ENCODE measurements at regions not wholly inside any gene's neighbourhood (a gene's known extent, or its start where the extent isn't known, plus 50 kb on each side); places are given as distances from the start of the nearest gene placed in this dataset.

- H3K4me3 ChIP-seq: no peak overlapping the region
Observed at GRCh38 chr10:9999627-10000026, 1018.0 kb upstream of the CELF2 start.

GRCh38 chr10:10007957-10008356, 1009.7 kb upstream of the CELF2 start:
- TF ChIP-seq POLR2AphosphoS5 (IDR thresholded peaks at IDR 0.05; ENCODE audit: insufficient read depth in 1 of 2, low read depth in 1 of 2) (no peak), POLR2A (IDR thresholded peaks at IDR 0.05) (no peak)
- TF ChIP-seq, protein P1, sequence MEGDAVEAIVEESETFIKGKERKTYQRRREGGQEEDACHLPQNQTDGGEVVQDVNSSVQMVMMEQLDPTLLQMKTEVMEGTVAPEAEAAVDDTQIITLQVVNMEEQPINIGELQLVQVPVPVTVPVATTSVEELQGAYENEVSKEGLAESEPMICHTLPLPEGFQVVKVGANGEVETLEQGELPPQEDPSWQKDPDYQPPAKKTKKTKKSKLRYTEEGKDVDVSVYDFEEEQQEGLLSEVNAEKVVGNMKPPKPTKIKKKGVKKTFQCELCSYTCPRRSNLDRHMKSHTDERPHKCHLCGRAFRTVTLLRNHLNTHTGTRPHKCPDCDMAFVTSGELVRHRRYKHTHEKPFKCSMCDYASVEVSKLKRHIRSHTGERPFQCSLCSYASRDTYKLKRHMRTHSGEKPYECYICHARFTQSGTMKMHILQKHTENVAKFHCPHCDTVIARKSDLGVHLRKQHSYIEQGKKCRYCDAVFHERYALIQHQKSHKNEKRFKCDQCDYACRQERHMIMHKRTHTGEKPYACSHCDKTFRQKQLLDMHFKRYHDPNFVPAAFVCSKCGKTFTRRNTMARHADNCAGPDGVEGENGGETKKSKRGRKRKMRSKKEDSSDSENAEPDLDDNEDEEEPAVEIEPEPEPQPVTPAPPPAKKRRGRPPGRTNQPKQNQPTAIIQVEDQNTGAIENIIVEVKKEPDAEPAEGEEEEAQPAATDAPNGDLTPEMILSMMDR (IDR thresholded peaks at IDR 0.05): no peak
- Histone ChIP-seq H3K4me1 (no peaks in the 10 kb centered on the region), H3K27ac (no peak overlapping the region), H3K4me3 (no peak overlapping the region), H3K9me3 (no peaks in the 10 kb centered on the region), H3K36me3 (no peaks in the 10 kb centered on the region), H3K27me3 (no peaks in the 10 kb centered on the region)
- intact Hi-C loops (cut with DNase I): no loop called here
- no peak for DNase-seq (ENCODE audit: extremely low spot score in 2 of 2)

More at GRCh38 chr10:9999627-10000026, 1018.0 kb upstream of the CELF2 start:
- Histone ChIP-seq H3K4me1 (no peaks in the 10 kb centered on the region), H3K27me3 (no peaks in the 10 kb centered on the region), H3K9me3 (no peaks in the 10 kb centered on the region), H3K27ac (no peak overlapping the region), H3K36me3 (no peaks in the 10 kb centered on the region)
- DNase-seq (ENCODE audit: extremely low spot score in 2 of 2): no peak
- intact Hi-C loops (cut with DNase I): no loop called here
- TF ChIP-seq POLR2AphosphoS5 (IDR thresholded peaks at IDR 0.05; ENCODE audit: insufficient read depth in 1 of 2, low read depth in 1 of 2): no peak
- TF ChIP-seq POLR2A (IDR thresholded peaks at IDR 0.05): no peak
- TF ChIP-seq, protein P1 (IDR thresholded peaks at IDR 0.05): no peak

GRCh38 chr10:10010397-10010796, 1007.3 kb upstream of the CELF2 start:
- Histone ChIP-seq H3K9me3 (no peaks in the 10 kb centered on the region), H3K4me3 (no peak overlapping the region), H3K27me3 (no peaks in the 10 kb centered on the region), H3K4me1 (no peaks in the 10 kb centered on the region), H3K36me3 (no peaks in the 10 kb centered on the region), H3K27ac (no peak overlapping the region)
- intact Hi-C loops (cut with DNase I): no loop called here
- DNase-seq (ENCODE audit: extremely low spot score in 2 of 2): no peak
- no peak for TF ChIP-seq POLR2AphosphoS5 (IDR thresholded peaks at IDR 0.05; ENCODE audit: insufficient read depth in 1 of 2, low read depth in 1 of 2)
- no peak for TF ChIP-seq POLR2A (IDR thresholded peaks at IDR 0.05)
- TF ChIP-seq, protein P1 (IDR thresholded peaks at IDR 0.05): no peak

DNA sequence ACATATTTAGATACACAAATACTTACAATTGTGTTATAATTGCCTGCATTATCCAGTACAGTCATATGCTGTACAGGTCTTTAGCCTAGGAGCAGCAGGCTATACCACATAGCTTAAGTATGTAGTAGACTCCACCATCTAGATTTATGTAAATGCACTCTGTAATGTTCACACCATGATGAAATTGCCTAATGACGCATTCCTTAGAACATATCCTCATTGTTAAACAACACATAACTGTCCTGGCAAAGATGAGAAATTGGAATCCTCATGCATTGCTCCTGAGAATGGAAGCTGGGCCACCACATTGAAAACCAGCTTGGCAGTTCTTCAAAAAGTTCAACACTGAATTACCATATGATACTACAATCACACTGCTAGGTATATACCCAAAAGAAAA, 1002.8 kb upstream of the CELF2 start:
- Histone ChIP-seq H3K27ac (no peak overlapping the region), H3K36me3 (no peaks in the 10 kb centered on the region), H3K9me3 (no peaks in the 10 kb centered on the region), H3K27me3 (no peaks in the 10 kb centered on the region), H3K4me1 (no peaks in the 10 kb centered on the region), H3K4me3 (no peak overlapping the region)
- no peak for DNase-seq (ENCODE audit: extremely low spot score in 2 of 2)
- intact Hi-C loops (cut with DNase I): no loop called here
- TF ChIP-seq, protein P1 (IDR thresholded peaks at IDR 0.05): no peak
- no peak for TF ChIP-seq POLR2A (IDR thresholded peaks at IDR 0.05)
- no peak for TF ChIP-seq POLR2AphosphoS5 (IDR thresholded peaks at IDR 0.05; ENCODE audit: insufficient read depth in 1 of 2, low read depth in 1 of 2)

- no peak for DNase-seq (ENCODE audit: extremely low spot score in 2 of 2)
- TF ChIP-seq POLR2A (IDR thresholded peaks at IDR 0.05) (no peak), POLR2AphosphoS5 (IDR thresholded peaks at IDR 0.05; ENCODE audit: insufficient read depth in 1 of 2, low read depth in 1 of 2) (no peak)
- TF ChIP-seq, protein P1 (IDR thresholded peaks at IDR 0.05): no peak
- H3K4me3 ChIP-seq: no peak overlapping the region
- no peaks in the 10 kb centered on the region for H3K27me3 ChIP-seq
- H3K27ac ChIP-seq: no peak overlapping the region
- H3K4me1 ChIP-seq: no peaks in the 10 kb centered on the region
- no peaks in the 10 kb centered on the region for H3K9me3 ChIP-seq
- H3K36me3 ChIP-seq: no peaks in the 10 kb centered on the region
- intact Hi-C loops (cut with DNase I): no loop called here
Observed at GRCh38 chr10:10017716-10018115, 1000.0 kb upstream of the CELF2 start.
